ENCODE measurements at regions not wholly inside any gene's neighbourhood (a gene's known extent, or its start where the extent isn't known, plus 50 kb on each side); places are given as distances from the start of the nearest gene placed in this dataset.

DNA sequence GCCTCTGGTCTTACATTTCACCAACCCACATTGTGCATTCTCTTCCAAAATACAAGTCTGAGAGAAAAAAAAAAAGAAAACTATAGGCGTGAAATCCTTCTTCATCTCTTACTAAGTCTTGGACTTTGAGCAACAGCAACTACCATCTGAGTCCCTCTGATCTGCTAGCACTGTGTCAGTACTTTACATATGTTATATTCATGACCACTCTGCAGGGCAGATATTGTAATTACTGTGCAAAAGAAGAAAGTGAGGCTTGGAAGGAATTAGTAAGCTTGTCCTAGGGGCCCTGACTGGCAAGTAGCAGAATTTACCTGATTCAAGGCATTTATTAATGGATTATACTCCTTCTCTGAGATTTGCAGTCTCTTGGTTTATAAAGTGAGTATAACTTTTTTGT, 52.7 kb upstream of the EED start:
- TF ChIP-seq, protein P1, sequence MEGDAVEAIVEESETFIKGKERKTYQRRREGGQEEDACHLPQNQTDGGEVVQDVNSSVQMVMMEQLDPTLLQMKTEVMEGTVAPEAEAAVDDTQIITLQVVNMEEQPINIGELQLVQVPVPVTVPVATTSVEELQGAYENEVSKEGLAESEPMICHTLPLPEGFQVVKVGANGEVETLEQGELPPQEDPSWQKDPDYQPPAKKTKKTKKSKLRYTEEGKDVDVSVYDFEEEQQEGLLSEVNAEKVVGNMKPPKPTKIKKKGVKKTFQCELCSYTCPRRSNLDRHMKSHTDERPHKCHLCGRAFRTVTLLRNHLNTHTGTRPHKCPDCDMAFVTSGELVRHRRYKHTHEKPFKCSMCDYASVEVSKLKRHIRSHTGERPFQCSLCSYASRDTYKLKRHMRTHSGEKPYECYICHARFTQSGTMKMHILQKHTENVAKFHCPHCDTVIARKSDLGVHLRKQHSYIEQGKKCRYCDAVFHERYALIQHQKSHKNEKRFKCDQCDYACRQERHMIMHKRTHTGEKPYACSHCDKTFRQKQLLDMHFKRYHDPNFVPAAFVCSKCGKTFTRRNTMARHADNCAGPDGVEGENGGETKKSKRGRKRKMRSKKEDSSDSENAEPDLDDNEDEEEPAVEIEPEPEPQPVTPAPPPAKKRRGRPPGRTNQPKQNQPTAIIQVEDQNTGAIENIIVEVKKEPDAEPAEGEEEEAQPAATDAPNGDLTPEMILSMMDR (IDR thresholded peaks at IDR 0.05): no peak
- TF ChIP-seq SIN3A (IDR thresholded peaks at IDR 0.05; ENCODE audit: borderline replicate concordance, insufficient read depth, low read depth, low read length): no peak
- in situ Hi-C loops (cut with HindIII; ENCODE audit: low pct_unique_long_range_greater_than_20kb, low sequenced_read_pairs): no loop called here
- ChIA-PET CTCF (interaction anchor here (3.4 kb wide), 1 partner anchor 150 kb away, joined by 13 read pairs; no protein-coding TSS in a partner anchor), POLR2A (no interaction called here)
- H3K4me3 ChIP-seq (ENCODE audit: low read depth in 2 of 2, low read length in 2 of 2): no peak overlapping the region
- H3K27ac ChIP-seq (ENCODE audit: low read length): no peak overlapping the region
- DNase-seq (ENCODE audit: low read depth, low spot score) (no peak), ATAC-seq (no peak)
- H3K9me3 ChIP-seq (ENCODE audit: control insufficient read depth, insufficient read depth, low read depth, low read length): no peaks in the 10 kb centered on the region
- no peaks in the 10 kb centered on the region; the same call in 1 of the 2 replicates for H3K27me3 ChIP-seq (ENCODE audit: control insufficient read depth, insufficient read depth, low read length)
- BruUV-seq (replicated peaks): no TSS peak
- intact Hi-C loops (cut with micrococcal nuclease; ENCODE audit: unreplicated experiment): loop anchor here (10.0 kb wide), 1 partner anchor 337 kb away; the partner anchor contains the start of gene CCDC83
- H3K36me3 ChIP-seq (ENCODE audit: control insufficient read depth, insufficient read depth, low read length): no peaks in the 10 kb centered on the region
- H3K4me1 ChIP-seq (ENCODE audit: control insufficient read depth, insufficient read depth, low read length): peaks cover 9% of the 10 kb centered on the region; the same call in 1 of the 2 replicates

DNA sequence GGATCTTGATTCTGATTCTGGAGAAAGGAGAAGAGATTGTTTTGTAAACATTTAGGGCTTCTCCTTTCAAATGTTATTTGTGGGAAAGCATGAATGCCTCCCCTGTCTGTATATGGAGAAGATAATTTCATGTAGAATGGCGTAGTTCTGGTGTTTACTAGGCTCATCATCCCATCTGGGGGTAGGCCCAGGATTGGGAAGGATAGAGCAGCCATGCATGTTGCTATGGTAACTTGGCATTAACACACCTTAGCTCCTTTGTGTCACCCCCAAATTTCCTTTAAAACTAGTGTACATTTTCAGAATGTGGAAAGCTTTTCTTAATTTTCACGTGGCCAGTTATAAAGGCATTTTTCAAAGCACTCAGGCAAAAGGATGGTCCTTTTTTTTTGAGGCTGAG, 57.5 kb upstream of the EED start:
- H3K36me3 ChIP-seq (ENCODE audit: control insufficient read depth, insufficient read depth, low read length): no peaks in the 10 kb centered on the region
- TF ChIP-seq SIN3A (IDR thresholded peaks at IDR 0.05; ENCODE audit: borderline replicate concordance, insufficient read depth, low read depth, low read length): no peak
- no peak for TF ChIP-seq TCF7L2 (IDR thresholded peaks at IDR 0.05; ENCODE audit: low read depth, low read length)
- TF ChIP-seq, protein P1 (IDR thresholded peaks at IDR 0.05): no peak
- no peak for TF ChIP-seq POLR2AphosphoS5 (IDR thresholded peaks at IDR 0.05; ENCODE audit: low read depth, low read length)
- TF ChIP-seq, protein P2, sequence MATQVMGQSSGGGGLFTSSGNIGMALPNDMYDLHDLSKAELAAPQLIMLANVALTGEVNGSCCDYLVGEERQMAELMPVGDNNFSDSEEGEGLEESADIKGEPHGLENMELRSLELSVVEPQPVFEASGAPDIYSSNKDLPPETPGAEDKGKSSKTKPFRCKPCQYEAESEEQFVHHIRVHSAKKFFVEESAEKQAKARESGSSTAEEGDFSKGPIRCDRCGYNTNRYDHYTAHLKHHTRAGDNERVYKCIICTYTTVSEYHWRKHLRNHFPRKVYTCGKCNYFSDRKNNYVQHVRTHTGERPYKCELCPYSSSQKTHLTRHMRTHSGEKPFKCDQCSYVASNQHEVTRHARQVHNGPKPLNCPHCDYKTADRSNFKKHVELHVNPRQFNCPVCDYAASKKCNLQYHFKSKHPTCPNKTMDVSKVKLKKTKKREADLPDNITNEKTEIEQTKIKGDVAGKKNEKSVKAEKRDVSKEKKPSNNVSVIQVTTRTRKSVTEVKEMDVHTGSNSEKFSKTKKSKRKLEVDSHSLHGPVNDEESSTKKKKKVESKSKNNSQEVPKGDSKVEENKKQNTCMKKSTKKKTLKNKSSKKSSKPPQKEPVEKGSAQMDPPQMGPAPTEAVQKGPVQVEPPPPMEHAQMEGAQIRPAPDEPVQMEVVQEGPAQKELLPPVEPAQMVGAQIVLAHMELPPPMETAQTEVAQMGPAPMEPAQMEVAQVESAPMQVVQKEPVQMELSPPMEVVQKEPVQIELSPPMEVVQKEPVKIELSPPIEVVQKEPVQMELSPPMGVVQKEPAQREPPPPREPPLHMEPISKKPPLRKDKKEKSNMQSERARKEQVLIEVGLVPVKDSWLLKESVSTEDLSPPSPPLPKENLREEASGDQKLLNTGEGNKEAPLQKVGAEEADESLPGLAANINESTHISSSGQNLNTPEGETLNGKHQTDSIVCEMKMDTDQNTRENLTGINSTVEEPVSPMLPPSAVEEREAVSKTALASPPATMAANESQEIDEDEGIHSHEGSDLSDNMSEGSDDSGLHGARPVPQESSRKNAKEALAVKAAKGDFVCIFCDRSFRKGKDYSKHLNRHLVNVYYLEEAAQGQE (IDR thresholded peaks at IDR 0.05; ENCODE audit: insufficient read depth in 1 of 2, low read depth in 2 of 2, low read length in 1 of 2): no peak
- CTCF ChIA-PET: no interaction called here
- H3K4me1 ChIP-seq (ENCODE audit: control insufficient read depth, insufficient read depth, low read length): no peaks in the 10 kb centered on the region
- POLR2A ChIA-PET: no interaction called here
- BruUV-seq (replicated peaks): no TSS peak
- H3K4me3 ChIP-seq (ENCODE audit: low read depth in 2 of 2, low read length in 2 of 2): no peak overlapping the region
- no peaks in the 10 kb centered on the region; the same call in 1 of the 2 replicates for H3K27me3 ChIP-seq (ENCODE audit: control insufficient read depth, insufficient read depth, low read length)
- H3K27ac ChIP-seq (ENCODE audit: low read length): no peak overlapping the region
- intact Hi-C loops (cut with micrococcal nuclease; ENCODE audit: unreplicated experiment) (no loop called here), in situ Hi-C loops (cut with HindIII; ENCODE audit: low pct_unique_long_range_greater_than_20kb, low sequenced_read_pairs) (no loop called here)
- DNase-seq (ENCODE audit: low read depth, low spot score): no peak
- no peak for ATAC-seq
- H3K9me3 ChIP-seq (ENCODE audit: control insufficient read depth, insufficient read depth, low read depth, low read length): no peaks in the 10 kb centered on the region

Measured in Panc1 (cell line).